GM12878 (cell line): ENCODE measurements at regions not wholly inside any gene's neighbourhood (a gene's known extent, or its start where the extent isn't known, plus 50 kb on each side); places are given as distances from the start of the nearest gene placed in this dataset.

Experiments
- BRCA1 ChIP-seq: IDR thresholded peaks from 2 replicates; pipeline ENCODE4 v1.6.1; 2011; ENCODE audit warnings: low read depth, low read length, improper control_type of control experiment
- ESRRA ChIP-seq: IDR thresholded peaks from 2 replicates; pipeline ENCODE4 v1.6.1; 2012; ENCODE audit warnings: mild to moderate bottlenecking, low read length, improper control_type of control experiment
- NBN ChIP-seq: fragments of 450-650 bp; IDR thresholded peaks from 2 replicates; pipeline ENCODE4 v1.6.1; 2016

DNA sequence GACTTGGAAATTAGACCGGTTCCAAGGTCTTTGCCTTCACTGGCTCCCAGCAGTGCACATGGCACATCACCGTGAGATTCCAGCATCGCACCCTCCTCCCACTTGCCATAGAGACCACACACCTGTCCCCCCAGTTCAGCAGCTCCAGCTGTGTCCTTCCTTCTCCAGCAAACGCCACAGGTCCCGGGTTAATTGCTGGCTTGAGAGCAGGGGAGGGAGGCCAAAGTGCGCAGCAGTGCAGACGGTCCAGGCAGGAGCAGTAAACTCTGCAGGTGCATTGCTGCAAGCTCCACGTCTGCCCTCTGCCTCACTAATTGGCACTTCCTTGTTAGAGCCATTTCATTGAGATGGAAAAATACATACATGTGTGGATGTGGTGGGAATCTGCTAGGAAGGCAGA is 65.3 kb downstream of the KLHDC7A start:
- TF ChIP-seq ESRRA: no peak
- TF ChIP-seq NBN: no peak
- no peak for TF ChIP-seq BRCA1
